HL-60 (cell line): ENCODE measurements at regions not wholly inside any gene's neighbourhood (a gene's known extent, or its start where the extent isn't known, plus 50 kb on each side); places are given as distances from the start of the nearest gene placed in this dataset.

Experiments
- DNase-seq, 2 experiments: peaks; one replicate each; pipeline ENCODE4 v3.0.0-alpha.2; 2010 to 2020; ENCODE audit warnings: low read depth in 1 of 2, low spot score in 1 of 2
- H3K27ac ChIP-seq: fragments of 250-450 bp; sonication (Bioruptor Pico); replicated peaks from 2 replicates; pipeline ENCODE4 v1.5.1; 2020; ENCODE audit warnings: mild to moderate bottlenecking, moderate library complexity
- H3K27me3 ChIP-seq: fragments of 250-450 bp; sonication (Bioruptor Pico); 2 replicates; pipeline ENCODE4 v1.5.1; 2021; ENCODE audit warnings: mild to moderate bottlenecking, moderate library complexity; ENCODE audit not compliant: insufficient read depth, poor library complexity, severe bottlenecking
- H3K4me3 ChIP-seq: replicated peaks from 2 replicates; pipeline ENCODE4 v1.5.1; 2011; ENCODE audit warnings: mild to moderate bottlenecking, control low read depth, low read length; ENCODE audit not compliant: insufficient read depth
- CTCF ChIP-seq: IDR thresholded peaks from one replicate; pipeline ENCODE4 v1.5.1; 2011; ENCODE audit warnings: low read length, control low read depth, inconsistent platforms; ENCODE audit not compliant: insufficient read depth
- GABPA ChIP-seq: IDR thresholded peaks from 2 replicates; pipeline ENCODE4 v1.6.1; 2012; ENCODE audit warnings: low read depth
- POLR2AphosphoS5 ChIP-seq: IDR thresholded peaks from 2 replicates; pipeline ENCODE4 v1.6.1; 2012; ENCODE audit warnings: low read depth
- REST ChIP-seq: IDR thresholded peaks from 2 replicates; pipeline ENCODE4 v1.6.1; 2012; ENCODE audit warnings: low read depth; ENCODE audit not compliant: insufficient replicate concordance
- SPI1 ChIP-seq: IDR thresholded peaks from 2 replicates; pipeline ENCODE4 v1.6.1; 2012; ENCODE audit warnings: low read depth, mild to moderate bottlenecking, borderline replicate concordance

GRCh38 chr16:6096931-6097670 lies 999.5 kb upstream of the EEF2KMT start:
- no peak for TF ChIP-seq GABPA
- no peak for TF ChIP-seq POLR2AphosphoS5
- no peak for TF ChIP-seq CTCF
- TF ChIP-seq REST = no peak
- TF ChIP-seq SPI1 = no peak
- DNase-seq = no peak
- Histone ChIP-seq H3K27me3 (no peaks in the 10 kb centered on the region), H3K27ac (no peak overlapping the region), H3K4me3 (no peak overlapping the region)

- H3K27me3 ChIP-seq = no peaks in the 10 kb centered on the region
- DNase-seq = no peak
- no peak overlapping the region for H3K27ac ChIP-seq
- H3K4me3 ChIP-seq = no peak overlapping the region
- no peak for TF ChIP-seq REST
- no peak for TF ChIP-seq SPI1
- no peak for TF ChIP-seq POLR2AphosphoS5
- TF ChIP-seq CTCF = no peak
- no peak for TF ChIP-seq GABPA
Measured at GRCh38 chr16:6095414-6095813, 997.8 kb upstream of the EEF2KMT start.

GRCh38 chr16:6091021-6091420 lies 993.4 kb upstream of the EEF2KMT start:
- Histone ChIP-seq H3K27me3 (no peaks in the 10 kb centered on the region), H3K27ac (no peak overlapping the region), H3K4me3 (no peak overlapping the region)
- TF ChIP-seq GABPA (no peak), CTCF (no peak), REST (no peak), POLR2AphosphoS5 (no peak), SPI1 (no peak)
- DNase-seq = no peak
